Kidney glomerular epithelial cell (primary cell): ENCODE measurements at regions not wholly inside any gene's neighbourhood (a gene's known extent, or its start where the extent isn't known, plus 50 kb on each side); places are given as distances from the start of the nearest gene placed in this dataset.

ENCODE experiments used
- DNase-seq: peaks from one replicate; lab custom pipeline; 2025; lab: John Stamatoyannopoulos, UW

- no peak for DNase-seq
Measured at GRCh38 chr2:160956243-160956802, 203.9 kb upstream of the TANK start.

- no peak for DNase-seq
Measured at GRCh38 chr2:160963957-160964356, 196.3 kb upstream of the TANK start.

- DNase-seq = no peak
Measured at GRCh38 chr2:160967523-160967922, 192.7 kb upstream of the TANK start.

- no peak for DNase-seq
Measured at GRCh38 chr2:160968183-160968582, 192.0 kb upstream of the TANK start.

- peak; percentile 93 for DNase-seq
Measured at GRCh38 chr2:160970052-160970965, 189.9 kb upstream of the TANK start.

- DNase-seq = no peak
Measured at GRCh38 chr2:160973991-160974390, 186.2 kb upstream of the TANK start.

GRCh38 chr2:160974803-160975202 is 185.4 kb upstream of the TANK start:
- DNase-seq = no peak

GRCh38 chr2:160976797-160977196 is 183.4 kb upstream of the TANK start:
- no peak for DNase-seq

- DNase-seq = no peak
Measured at GRCh38 chr2:160977376-160977775, 182.9 kb upstream of the TANK start.

GRCh38 chr2:160977854-160978253 is 182.4 kb upstream of the TANK start:
- DNase-seq = no peak

- no peak for DNase-seq
Measured at GRCh38 chr2:160984426-160985077, 175.7 kb upstream of the TANK start.

GRCh38 chr2:160989778-160990177 is 170.4 kb upstream of the TANK start:
- no peak for DNase-seq

GRCh38 chr2:160993654-160994061 is 166.6 kb upstream of the TANK start:
- DNase-seq = no peak

GRCh38 chr2:160994141-160995002 is 165.9 kb upstream of the TANK start:
- DNase-seq = peak; percentile 83

- no peak for DNase-seq
Measured at GRCh38 chr2:160996584-160996983, 163.6 kb upstream of the TANK start.

- DNase-seq = no peak
Measured at GRCh38 chr2:161004379-161004778, 155.8 kb upstream of the TANK start.

- no peak for DNase-seq
Measured at GRCh38 chr2:161005170-161005569, 155.1 kb upstream of the TANK start.

GRCh38 chr2:161008311-161008710 is 151.9 kb upstream of the TANK start:
- no peak for DNase-seq

- DNase-seq = no peak
Measured at GRCh38 chr2:161010503-161011015, 149.7 kb upstream of the TANK start.

- DNase-seq = no peak
Measured at GRCh38 chr2:161017780-161018470, 142.3 kb upstream of the TANK start.

- no peak for DNase-seq
Measured at GRCh38 chr2:161019311-161019710, 140.9 kb upstream of the TANK start.
